RWPE2 (cell line): ENCODE measurements at regions not wholly inside any gene's neighbourhood (a gene's known extent, or its start where the extent isn't known, plus 50 kb on each side); places are given as distances from the start of the nearest gene placed in this dataset.
A peak's percentile ranks its signal among the peaks of the same experiment; 100 is the strongest.

ENCODE experiments used
- ATAC-seq: fragments of 200-7000 bp; cut with Tn5 transposase; 3 replicates; pipeline ENCODE4 v1.9.1; 2021; ENCODE audit warnings: low read depth
- DNase-seq: peaks from one replicate; pipeline ENCODE4 v3.0.0-alpha.2; 2020; ENCODE audit warnings: low spot score
- H3K27ac ChIP-seq: fragments of 450-650 bp; 2 replicates; pipeline ENCODE4 v1.5.1; 2017; ENCODE audit warnings: mild to moderate bottlenecking; ENCODE audit not compliant: poor library complexity, severe bottlenecking
- H3K27me3 ChIP-seq: fragments of 250-450 bp; sonication (Bioruptor Pico); 2 replicates; pipeline ENCODE4 v1.5.1; 2021; ENCODE audit warnings: mild to moderate bottlenecking, moderate library complexity; ENCODE audit not compliant: insufficient read depth, poor library complexity, severe bottlenecking
- H3K36me3 ChIP-seq: fragments of 250-450 bp; sonication (Bioruptor Pico); 2 replicates; pipeline ENCODE4 v1.5.1; 2020; ENCODE audit warnings: low read depth, mild to moderate bottlenecking, moderate library complexity
- H3K4me1 ChIP-seq: fragments of 250-450 bp; sonication (Bioruptor Pico); 2 replicates; pipeline ENCODE4 v1.5.1; 2021; ENCODE audit warnings: mild to moderate bottlenecking, moderate library complexity; ENCODE audit not compliant: insufficient read depth, poor library complexity, severe bottlenecking
- H3K4me3 ChIP-seq: fragments of 250-450 bp; sonication (Bioruptor Pico); 2 replicates; pipeline ENCODE4 v1.5.1; 2021; ENCODE audit warnings: mild to moderate bottlenecking, moderate library complexity; ENCODE audit not compliant: severe bottlenecking
- H3K9me3 ChIP-seq: fragments of 250-450 bp; sonication (Bioruptor Pico); 2 replicates; pipeline ENCODE4 v1.5.1; 2021; ENCODE audit warnings: mild to moderate bottlenecking, moderate library complexity; ENCODE audit not compliant: severe bottlenecking
- CTCF ChIP-seq: fragments of 450-650 bp; IDR thresholded peaks from one replicate; pipeline ENCODE4 v1.5.1; 2017; ENCODE audit warnings: mild to moderate bottlenecking, moderate library complexity; ENCODE audit not compliant: poor library complexity, severe bottlenecking

- Histone ChIP-seq H3K27ac (no peak overlapping the region), H3K4me1 (no peaks in the 10 kb centered on the region), H3K36me3 (no peaks in the 10 kb centered on the region), H3K9me3 (peaks cover 3% of the 10 kb centered on the region), H3K4me3 (no peak overlapping the region), H3K27me3 (no peaks in the 10 kb centered on the region)
- no peak for ATAC-seq
- TF ChIP-seq CTCF = no peak
- DNase-seq = no peak
These were observed 226.5 kb downstream of the IRS1 start for GRCh38 chr2:226573158-226573557.

- TF ChIP-seq CTCF = no peak
- H3K4me3 ChIP-seq = no peak overlapping the region
- peak overlapping the region; percentile 63 for H3K27ac ChIP-seq
- no peaks in the 10 kb centered on the region for H3K9me3 ChIP-seq
- H3K4me1 ChIP-seq = peaks cover 18% of the 10 kb centered on the region
- DNase-seq (peak; percentile 84), ATAC-seq (peak; percentile 97)
- no peaks in the 10 kb centered on the region for H3K36me3 ChIP-seq
- no peaks in the 10 kb centered on the region for H3K27me3 ChIP-seq
These were observed 235.0 kb downstream of the IRS1 start for GRCh38 chr2:226564667-226565066.

GRCh38 chr2:226561962-226562361 is 237.7 kb downstream of the IRS1 start:
- Histone ChIP-seq H3K27ac (peak overlapping the region; percentile 18), H3K4me1 (peaks cover 18% of the 10 kb centered on the region), H3K9me3 (no peaks in the 10 kb centered on the region), H3K27me3 (no peaks in the 10 kb centered on the region), H3K4me3 (no peak overlapping the region), H3K36me3 (no peaks in the 10 kb centered on the region)
- no peak for TF ChIP-seq CTCF
- DNase-seq = no peak
- ATAC-seq = peak; percentile 76

GRCh38 chr2:226560325-226560724 is 239.3 kb downstream of the IRS1 start:
- Histone ChIP-seq H3K27ac (no peak overlapping the region), H3K9me3 (no peaks in the 10 kb centered on the region), H3K36me3 (no peaks in the 10 kb centered on the region), H3K4me1 (peaks cover 18% of the 10 kb centered on the region), H3K4me3 (no peak overlapping the region), H3K27me3 (no peaks in the 10 kb centered on the region)
- TF ChIP-seq CTCF = no peak
- DNase-seq (no peak), ATAC-seq (no peak)

- Histone ChIP-seq H3K27ac (no peak overlapping the region), H3K4me1 (peaks cover 12% of the 10 kb centered on the region), H3K27me3 (no peaks in the 10 kb centered on the region), H3K36me3 (no peaks in the 10 kb centered on the region), H3K9me3 (no peaks in the 10 kb centered on the region), H3K4me3 (no peak overlapping the region)
- DNase-seq = no peak
- no peak for TF ChIP-seq CTCF
- no peak for ATAC-seq
These were observed 240.1 kb downstream of the IRS1 start for GRCh38 chr2:226559536-226559935.
